A549 (cell line): ENCODE measurements at regions not wholly inside any gene's neighbourhood (a gene's known extent, or its start where the extent isn't known, plus 50 kb on each side); places are given as distances from the start of the nearest gene placed in this dataset.

ENCODE experiments used
- ATAC-seq, 2 experiments: fragments of 200-7000 bp in 1 of 2; fragments of >200 bp in 1 of 2; cut with Nextera tagmentation in 1 of 2; cut with Tn5 transposase in 1 of 2; 3 replicates each; pipeline versions ENCODE4 v1.8.0 to v1.9.1; 2018 to 2020; ENCODE audit warnings: mild to moderate bottlenecking in 1 of 2, moderate library complexity in 1 of 2
- CTCF ChIA-PET: fragments of 300-600 bp; sonication (Branson Sonifier 250); formaldehyde crosslinking; extraction: SDS; loops from one replicate; lab custom pipeline; 2021; ENCODE audit warnings: antibody characterized with exemption, inconsistent platforms; lab: Yijun Ruan, JAX
- POLR2A ChIA-PET: fragments of 350-600 bp; formaldehyde crosslinking; extraction: SDS; loops from one replicate; lab custom pipeline; 2021; ENCODE audit warnings: antibody characterized with exemption, inconsistent platforms; lab: Yijun Ruan, JAX
- DNase-seq, 2 experiments: peaks; one replicate each; pipeline versions ENCODE4 v3.0.0 to v3.0.0-alpha.2; 2011 to 2016; ENCODE audit warnings: low read depth in 1 of 2, low spot score in 1 of 2
- FAIRE-seq: peaks from 2 replicates; lab custom pipeline; 2011; peaks lifted over from hg19 to GRCh38; lab: Jason Lieb, UNC
- H3K27ac ChIP-seq, 2 experiments: fragments of >200 bp; sonication (Bioruptor Twin); formaldehyde crosslinking; 3 replicates each; pipeline ENCODE4 v1.5.1; 2016 to 2017
- H3K4me1 ChIP-seq: fragments of >200 bp; sonication (Bioruptor Twin); formaldehyde crosslinking; 3 replicates; pipeline ENCODE4 v1.6.1; 2016
- H3K4me2 ChIP-seq: fragments of >200 bp; sonication (Bioruptor Twin); formaldehyde crosslinking; 3 replicates; pipeline ENCODE4 v1.6.1; 2016
- H3K4me3 ChIP-seq: fragments of >200 bp; sonication (Bioruptor Twin); formaldehyde crosslinking; 3 replicates; pipeline ENCODE4 v1.5.1; 2016
- H3K9me3 ChIP-seq: fragments of >200 bp; sonication (Bioruptor Twin); formaldehyde crosslinking; 3 replicates; pipeline ENCODE4 v1.6.1; 2016
- ATOH8 ChIP-seq: fragments of 250-450 bp; sonication (Bioruptor Pico); IDR thresholded peaks from 2 replicates; pipeline ENCODE4 v1.5.0; 2020; ENCODE audit warnings: low read depth, mild to moderate bottlenecking, moderate library complexity
- CBX8 ChIP-seq: fragments of 200-600 bp; sonication (generic); IDR thresholded peaks from 2 replicates; pipeline ENCODE4 v1.6.1; 2016
- EHF ChIP-seq: fragments of 250-450 bp; sonication (Bioruptor Pico); IDR thresholded peaks from 2 replicates; pipeline ENCODE4 v1.5.0; 2020; ENCODE audit warnings: mild to moderate bottlenecking
- EHMT2 ChIP-seq: fragments of 200-600 bp; sonication (generic); IDR thresholded peaks from 2 replicates; pipeline ENCODE4 v1.6.1; 2016; ENCODE audit warnings: antibody characterized with exemption, low read depth, mild to moderate bottlenecking, moderate library complexity
- FOSL2 ChIP-seq, 2 experiments: fragments of 450-650 bp in 1 of 2; fragments of >200 bp in 1 of 2; sonication (Bioruptor Twin) in 1 of 2; formaldehyde crosslinking; IDR thresholded peaks; 2 replicates each; pipeline versions ENCODE4 v1.5.0 to v1.6.1; 2016 to 2020; ENCODE audit warnings: mild to moderate bottlenecking in 1 of 2, moderate library complexity in 1 of 2
- FOXS1 ChIP-seq: fragments of 250-450 bp; sonication (Bioruptor Pico); IDR thresholded peaks from 2 replicates; pipeline ENCODE4 v1.5.0; 2020; ENCODE audit warnings: mild to moderate bottlenecking, moderate library complexity
- HDAC2 ChIP-seq: fragments of 200-600 bp; sonication (generic); IDR thresholded peaks from 2 replicates; pipeline ENCODE4 v1.6.1; 2016
- HES2 ChIP-seq: fragments of >200 bp; sonication (Bioruptor Twin); formaldehyde crosslinking; IDR thresholded peaks from 2 replicates; pipeline ENCODE4 v1.6.1; 2016
- HEYL ChIP-seq: fragments of 250-450 bp; sonication (Bioruptor Pico); IDR thresholded peaks from 2 replicates; pipeline ENCODE4 v1.8.0; 2021; ENCODE audit warnings: mild to moderate bottlenecking, moderate library complexity
- HOXA7 ChIP-seq: fragments of 250-450 bp; sonication (Bioruptor Pico); IDR thresholded peaks from 2 replicates; pipeline ENCODE4 v1.5.0; 2020; ENCODE audit warnings: mild to moderate bottlenecking, moderate library complexity
- JUN ChIP-seq, 2 experiments: fragments of >200 bp; sonication (Bioruptor Twin); formaldehyde crosslinking; IDR thresholded peaks; 2 replicates in 1 of 2; 3 replicates in 1 of 2; pipeline ENCODE4 v1.6.1; 2016 to 2017
- KDM1A ChIP-seq: fragments of 200-600 bp; sonication (generic); IDR thresholded peaks from 2 replicates; pipeline ENCODE4 v1.6.1; 2016; ENCODE audit warnings: low read depth, mild to moderate bottlenecking
- KDM5A ChIP-seq: fragments of 200-600 bp; sonication (generic); IDR thresholded peaks from 2 replicates; pipeline ENCODE4 v1.6.1; 2016; ENCODE audit warnings: antibody characterized with exemption, mild to moderate bottlenecking
- NFE2L2 ChIP-seq: fragments of 150-350 bp; conservative IDR thresholded peaks from 2 replicates; pipeline ENCODE4 v1.6.1; 2014; ENCODE audit warnings: low read length
- NPAS2 ChIP-seq: fragments of 250-450 bp; sonication (Bioruptor Pico); IDR thresholded peaks from 2 replicates; pipeline ENCODE4 v1.8.0; 2022; ENCODE audit warnings: mild to moderate bottlenecking, moderate library complexity, borderline replicate concordance
- PBX3 ChIP-seq: IDR thresholded peaks from 2 replicates; pipeline ENCODE4 v1.6.1; 2012
- POLR2A ChIP-seq: IDR thresholded peaks from 2 replicates; pipeline ENCODE4 v1.6.1; 2012; ENCODE audit warnings: mild to moderate bottlenecking, low read length
- POLR2AphosphoS2 ChIP-seq: conservative IDR thresholded peaks from 2 replicates; pipeline ENCODE4 v1.6.1; 2012; ENCODE audit warnings: low read length, improper control_type of control experiment, inconsistent platforms
- RCOR1 ChIP-seq: fragments of 150-350 bp; IDR thresholded peaks from 2 replicates; pipeline ENCODE4 v1.6.1; 2014; ENCODE audit warnings: antibody characterized with exemption, low read length, low read depth
- REST ChIP-seq: fragments of 200-600 bp; sonication (generic); IDR thresholded peaks from 2 replicates; pipeline ENCODE4 v1.6.1; 2016; ENCODE audit warnings: antibody characterized with exemption, mild to moderate bottlenecking, moderate library complexity
- SREBF2 ChIP-seq: fragments of 450-650 bp; IDR thresholded peaks from 2 replicates; pipeline ENCODE4 v1.6.1; 2014; ENCODE audit warnings: mild to moderate bottlenecking, moderate library complexity
- TP53 ChIP-seq: fragments of 250-450 bp; sonication (Bioruptor Pico); IDR thresholded peaks from 2 replicates; pipeline ENCODE4 v1.5.0; 2021; ENCODE audit warnings: mild to moderate bottlenecking, moderate library complexity
- ZNF302 ChIP-seq: fragments of 250-450 bp; sonication (Bioruptor Pico); IDR thresholded peaks from 2 replicates; pipeline ENCODE4 v1.9.0; 2021; ENCODE audit warnings: inconsistent platforms, mild to moderate bottlenecking, moderate library complexity
- WGBS: methylation state at CpG from one replicate; pipeline ENCODE4 v1.1.6; 2017; ENCODE audit errors: missing lambda C conversion rate; 5-methylcytosine and 5-hydroxymethylcytosine counted together

GRCh38 chr5:158324236-158324635 is 465.3 kb upstream of the CLINT1 start:
- Histone ChIP-seq H3K27ac (no peak overlapping the region), H3K4me2 (no peak overlapping the region), H3K9me3 (no peaks in the 10 kb centered on the region), H3K4me3 (no peak overlapping the region), H3K4me1 (no peaks in the 10 kb centered on the region)
- ChIA-PET POLR2A (no interaction called here), CTCF (no interaction called here)
- TF ChIP-seq ATOH8 (no peak), HOXA7 (CRISPR knock-in tag) (no peak), TP53 (CRISPR knock-in tag) (no peak), POLR2A (no peak), FOSL2 (IDR thresholded peaks at IDR 0.05) (no peak), FOSL2 (CRISPR knock-in tag; IDR thresholded peaks at IDR 0.05) (no peak), CBX8 (no peak), HDAC2 (no peak), EHMT2 (no peak), NFE2L2 (no peak), JUN (IDR thresholded peaks at IDR 0.05) (no peak), HEYL (CRISPR knock-in tag) (no peak), NPAS2 (CRISPR knock-in tag) (no peak), PBX3 (no peak), KDM1A (no peak)
- FAIRE-seq (no peak), DNase-seq (no peak), ATAC-seq (no peak)
- 42% methylated on average over 3 of the region's 3 CpGs for WGBS

- no peak overlapping the region for H3K27ac ChIP-seq
- CTCF ChIA-PET = no interaction called here
- H3K4me2 ChIP-seq = no peak overlapping the region
- DNase-seq (no peak), ATAC-seq (no peak), FAIRE-seq (no peak)
- no peaks in the 10 kb centered on the region for H3K4me1 ChIP-seq
- WGBS = 0% methylated on average over 1 of the region's 1 CpG
- H3K4me3 ChIP-seq = no peak overlapping the region
- no peak for TF ChIP-seq SREBF2
- TF ChIP-seq FOXS1 = no peak
- no peak for TF ChIP-seq HES2
- TF ChIP-seq FOSL2 (IDR thresholded peaks at IDR 0.05) = no peak
- TF ChIP-seq FOSL2 (CRISPR knock-in tag; IDR thresholded peaks at IDR 0.05) = no peak
- no peak for TF ChIP-seq RCOR1
- no peak for TF ChIP-seq ATOH8
- TF ChIP-seq REST = no peak
- no peak for TF ChIP-seq POLR2AphosphoS2
- TF ChIP-seq EHF = no peak
- TF ChIP-seq KDM5A = no peak
- TF ChIP-seq PBX3 = no peak
- no peak for TF ChIP-seq HOXA7 (CRISPR knock-in tag)
- TF ChIP-seq JUN (IDR thresholded peaks at IDR 0.05) = no peak
- TF ChIP-seq ZNF302 = no peak
- no peaks in the 10 kb centered on the region for H3K9me3 ChIP-seq
- POLR2A ChIA-PET = no interaction called here
Measured at GRCh38 chr5:158322620-158323019, 463.7 kb upstream of the CLINT1 start.
